AG09309 (cell line): ENCODE measurements at regions not wholly inside any gene's neighbourhood (a gene's known extent, or its start where the extent isn't known, plus 50 kb on each side); places are given as distances from the start of the nearest gene placed in this dataset.
"Not testable (repeated sequence)": the region's sequence is repeated elsewhere in the genome, so short reads cannot be mapped to it uniquely, and the experiment has no call there.

Source experiments
- DNase-seq: peaks from one replicate; pipeline ENCODE4 v3.0.0-alpha.2; 2010; ENCODE audit warnings: low read depth
- H3K4me3 ChIP-seq: 2 replicates; pipeline ENCODE4 v1.5.1; 2011; ENCODE audit warnings: mild to moderate bottlenecking, low read depth, low read length, moderate library complexity; ENCODE audit not compliant: control insufficient read depth
- CTCF ChIP-seq: IDR thresholded peaks from 2 replicates; pipeline ENCODE4 v1.5.1; 2011; ENCODE audit warnings: mild to moderate bottlenecking, low read depth, low read length, inconsistent platforms; ENCODE audit not compliant: insufficient read depth, control insufficient read depth; ENCODE audit errors: missing control alignments

GRCh38 chr12:23281295-23281694 is 656.3 kb downstream of the ETNK1 start:
- H3K4me3 ChIP-seq: no peak overlapping the region
- TF ChIP-seq CTCF: no peak
- DNase-seq: no peak

GRCh38 chr12:23282701-23283100 is 657.7 kb downstream of the ETNK1 start:
- no peak for DNase-seq
- no peak overlapping the region for H3K4me3 ChIP-seq
- no peak for TF ChIP-seq CTCF

GRCh38 chr12:23285764-23286530 is 661.0 kb downstream of the ETNK1 start:
- not testable (repeated sequence) for H3K4me3 ChIP-seq, DNase-seq

GRCh38 chr12:23290627-23291330 is 658.7 kb downstream of the SOX5 start:
- no peak for TF ChIP-seq CTCF
- H3K4me3 ChIP-seq: no peak overlapping the region
- DNase-seq: no peak

GRCh38 chr12:23303220-23303619 is 646.2 kb downstream of the SOX5 start:
- no peak for TF ChIP-seq CTCF
- H3K4me3 ChIP-seq: no peak overlapping the region
- DNase-seq: no peak

- no peak for DNase-seq
- H3K4me3 ChIP-seq: no peak overlapping the region
- TF ChIP-seq CTCF: no peak
Observed at GRCh38 chr12:23303821-23304220, 645.6 kb downstream of the SOX5 start.

GRCh38 chr12:23333938-23334337 is 615.5 kb downstream of the SOX5 start:
- DNase-seq: no peak
- no peak overlapping the region for H3K4me3 ChIP-seq
- TF ChIP-seq CTCF: no peak
